ENCODE measurements at regions not wholly inside any gene's neighbourhood (a gene's known extent, or its start where the extent isn't known, plus 50 kb on each side); places are given as distances from the start of the nearest gene placed in this dataset.

- peak; percentile 96 for ATAC-seq
- no peak for TF ChIP-seq RARB (CRISPR knock-in tag; IDR thresholded peaks at IDR 0.05)
- peak; percentile 95 for TF ChIP-seq ZNF70 (CRISPR knock-in tag; IDR thresholded peaks at IDR 0.05)
Observed at GRCh38 chr3:14261229-14261628, 82.6 kb downstream of the LSM3 start.

DNA sequence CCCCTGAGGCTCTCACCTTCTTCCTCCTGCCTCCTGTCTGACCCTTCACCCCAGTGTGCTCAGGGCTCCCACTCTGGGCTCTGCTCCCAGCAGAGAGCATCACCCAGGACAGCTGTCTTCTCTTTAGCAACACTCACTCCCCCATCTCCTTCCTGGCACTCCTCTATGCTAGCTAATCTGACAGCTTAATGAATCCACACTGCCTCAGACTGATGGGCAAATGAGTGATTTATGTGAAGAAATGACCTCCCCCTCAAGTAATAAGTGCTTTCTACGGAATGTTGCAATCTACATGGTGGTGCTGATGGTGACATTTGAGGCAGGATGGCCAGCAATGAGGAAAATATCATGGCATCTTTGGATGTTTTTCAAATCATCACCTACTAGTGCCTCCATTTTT, 83.6 kb downstream of the LSM3 start:
- no peak for ATAC-seq
- TF ChIP-seq ZFP30 (CRISPR knock-in tag; IDR thresholded peaks at IDR 0.05) (no peak), CREB5 (CRISPR knock-in tag; IDR thresholded peaks at IDR 0.05; ENCODE audit: low read depth) (no peak), ESRRG (CRISPR knock-in tag; IDR thresholded peaks at IDR 0.05) (no peak), CSDC2 (CRISPR knock-in tag; IDR thresholded peaks at IDR 0.05) (no peak), TSHZ2 (CRISPR knock-in tag; IDR thresholded peaks at IDR 0.05) (no peak), PPARA (CRISPR knock-in tag; IDR thresholded peaks at IDR 0.05; ENCODE audit: borderline replicate concordance) (no peak), OSR1 (CRISPR knock-in tag; IDR thresholded peaks at IDR 0.05) (no peak), ARNTL (CRISPR knock-in tag; IDR thresholded peaks at IDR 0.05; ENCODE audit: borderline replicate concordance, low read depth) (no peak), TOX (CRISPR knock-in tag; IDR thresholded peaks at IDR 0.05; ENCODE audit: borderline replicate concordance) (no peak), ZNF70 (CRISPR knock-in tag; IDR thresholded peaks at IDR 0.05) (no peak), ISL1 (CRISPR knock-in tag; IDR thresholded peaks at IDR 0.05) (no peak)
- TF ChIP-seq, protein P1, sequence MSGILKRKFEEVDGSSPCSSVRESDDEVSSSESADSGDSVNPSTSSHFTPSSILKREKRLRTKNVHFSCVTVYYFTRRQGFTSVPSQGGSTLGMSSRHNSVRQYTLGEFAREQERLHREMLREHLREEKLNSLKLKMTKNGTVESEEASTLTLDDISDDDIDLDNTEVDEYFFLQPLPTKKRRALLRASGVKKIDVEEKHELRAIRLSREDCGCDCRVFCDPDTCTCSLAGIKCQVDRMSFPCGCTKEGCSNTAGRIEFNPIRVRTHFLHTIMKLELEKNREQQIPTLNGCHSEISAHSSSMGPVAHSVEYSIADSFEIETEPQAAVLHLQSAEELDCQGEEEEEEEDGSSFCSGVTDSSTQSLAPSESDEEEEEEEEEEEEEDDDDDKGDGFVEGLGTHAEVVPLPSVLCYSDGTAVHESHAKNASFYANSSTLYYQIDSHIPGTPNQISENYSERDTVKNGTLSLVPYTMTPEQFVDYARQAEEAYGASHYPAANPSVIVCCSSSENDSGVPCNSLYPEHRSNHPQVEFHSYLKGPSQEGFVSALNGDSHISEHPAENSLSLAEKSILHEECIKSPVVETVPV (CRISPR knock-in tag; IDR thresholded peaks at IDR 0.05), result no peak

GRCh38 chr3:14262867-14263266, 84.2 kb downstream of the LSM3 start:
- no peak for TF ChIP-seq CSDC2 (CRISPR knock-in tag; IDR thresholded peaks at IDR 0.05)
- TF ChIP-seq TCF4 (CRISPR knock-in tag; IDR thresholded peaks at IDR 0.05; ENCODE audit: borderline replicate concordance), result no peak
- TF ChIP-seq OSR1 (CRISPR knock-in tag; IDR thresholded peaks at IDR 0.05), result no peak
- ATAC-seq, result no peak

DNA sequence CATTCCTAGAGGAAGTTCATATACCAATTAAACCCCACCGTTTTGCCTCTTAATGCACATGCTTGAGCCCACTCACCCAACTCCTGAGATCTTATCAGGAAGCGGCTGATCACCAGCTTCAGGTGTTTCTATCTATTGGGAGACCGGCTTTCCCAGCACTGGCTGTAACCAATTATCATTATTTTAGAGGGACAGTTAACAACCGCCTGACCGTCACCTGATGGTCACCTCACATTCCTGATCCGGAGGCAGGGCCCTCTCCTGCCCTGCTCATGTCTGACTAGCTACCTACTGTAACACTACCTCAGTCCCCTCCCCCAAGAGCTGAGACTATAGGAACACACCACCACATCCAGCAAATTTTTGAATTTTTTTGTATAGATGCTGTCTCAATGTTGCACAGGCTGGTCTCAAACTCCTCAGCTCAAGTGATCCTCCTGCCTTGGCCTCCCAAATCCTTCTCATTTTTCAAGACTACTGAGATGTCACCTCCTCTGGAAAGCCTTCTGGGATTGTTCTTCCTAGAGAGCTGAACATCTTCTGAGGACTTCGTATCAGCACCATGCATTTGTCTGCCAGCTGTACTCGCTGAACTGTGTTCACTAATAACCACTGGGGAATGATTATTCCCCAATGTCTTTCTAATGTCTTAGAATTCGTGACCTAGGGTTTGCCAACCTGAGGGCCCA, 84.8 kb downstream of the LSM3 start:
- ATAC-seq, result no peak
- no peak for TF ChIP-seq POU6F1 (CRISPR knock-in tag; IDR thresholded peaks at IDR 0.05; ENCODE audit: borderline replicate concordance, low read depth)
- TF ChIP-seq, protein P1 (CRISPR knock-in tag; IDR thresholded peaks at IDR 0.05), result no peak
- TF ChIP-seq ZC3H10 (CRISPR knock-in tag; IDR thresholded peaks at IDR 0.05), result no peak
- TF ChIP-seq OSR1 (CRISPR knock-in tag; IDR thresholded peaks at IDR 0.05), result no peak
- no peak for TF ChIP-seq CREB5 (CRISPR knock-in tag; IDR thresholded peaks at IDR 0.05; ENCODE audit: low read depth)
- no peak for TF ChIP-seq TCF4 (CRISPR knock-in tag; IDR thresholded peaks at IDR 0.05; ENCODE audit: borderline replicate concordance)
- no peak for TF ChIP-seq ESRRG (CRISPR knock-in tag; IDR thresholded peaks at IDR 0.05)
- no peak for TF ChIP-seq PPARA (CRISPR knock-in tag; IDR thresholded peaks at IDR 0.05; ENCODE audit: borderline replicate concordance)
- no peak for TF ChIP-seq ZFP3 (CRISPR knock-in tag; IDR thresholded peaks at IDR 0.05)
- no peak for TF ChIP-seq ZNF565 (CRISPR knock-in tag; conservative IDR thresholded peaks at IDR 0.05; ENCODE audit: low read depth)
- TF ChIP-seq, protein P2, sequence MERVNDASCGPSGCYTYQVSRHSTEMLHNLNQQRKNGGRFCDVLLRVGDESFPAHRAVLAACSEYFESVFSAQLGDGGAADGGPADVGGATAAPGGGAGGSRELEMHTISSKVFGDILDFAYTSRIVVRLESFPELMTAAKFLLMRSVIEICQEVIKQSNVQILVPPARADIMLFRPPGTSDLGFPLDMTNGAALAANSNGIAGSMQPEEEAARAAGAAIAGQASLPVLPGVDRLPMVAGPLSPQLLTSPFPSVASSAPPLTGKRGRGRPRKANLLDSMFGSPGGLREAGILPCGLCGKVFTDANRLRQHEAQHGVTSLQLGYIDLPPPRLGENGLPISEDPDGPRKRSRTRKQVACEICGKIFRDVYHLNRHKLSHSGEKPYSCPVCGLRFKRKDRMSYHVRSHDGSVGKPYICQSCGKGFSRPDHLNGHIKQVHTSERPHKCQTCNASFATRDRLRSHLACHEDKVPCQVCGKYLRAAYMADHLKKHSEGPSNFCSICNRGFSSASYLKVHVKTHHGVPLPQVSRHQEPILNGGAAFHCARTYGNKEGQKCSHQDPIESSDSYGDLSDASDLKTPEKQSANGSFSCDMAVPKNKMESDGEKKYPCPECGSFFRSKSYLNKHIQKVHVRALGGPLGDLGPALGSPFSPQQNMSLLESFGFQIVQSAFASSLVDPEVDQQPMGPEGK (CRISPR knock-in tag; IDR thresholded peaks at IDR 0.05; ENCODE audit: borderline replicate concordance), result no peak
- no peak for TF ChIP-seq ZFP30 (CRISPR knock-in tag; IDR thresholded peaks at IDR 0.05)
- no peak for TF ChIP-seq SNAI2 (CRISPR knock-in tag; IDR thresholded peaks at IDR 0.05)

Measured in SK-N-SH treated with all-trans-retinoic acid at 6 μM for 48 hours (cell line).